ENCODE measurements at regions not wholly inside any gene's neighbourhood (a gene's known extent, or its start where the extent isn't known, plus 50 kb on each side); places are given as distances from the start of the nearest gene placed in this dataset.
A peak's percentile ranks its signal among the peaks of the same experiment; 100 is the strongest.

DNA sequence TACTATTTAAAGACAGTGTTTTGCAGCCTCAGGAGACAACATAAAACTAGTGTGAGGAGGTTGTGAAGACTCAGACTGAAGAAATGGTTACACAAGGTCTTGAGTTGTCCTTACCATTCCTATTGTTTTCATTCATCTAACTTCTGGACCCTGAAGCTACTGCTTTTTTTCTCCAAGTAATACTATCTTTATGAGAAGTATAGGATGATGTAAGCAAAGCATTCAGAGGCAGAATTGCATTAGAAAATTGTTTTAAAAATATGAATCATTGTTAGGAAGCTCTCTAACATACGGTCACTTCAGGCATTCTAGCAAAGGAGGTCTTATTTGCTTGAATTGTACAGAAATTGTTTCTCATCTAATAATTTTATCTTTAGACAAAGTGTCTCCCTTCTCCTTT lies 357.8 kb downstream of the TLL1 start:
- Histone ChIP-seq H3K36me3 (ENCODE audit: control insufficient read depth, insufficient read depth, low read length) (no peaks in the 10 kb centered on the region), H3K27me3 (ENCODE audit: control insufficient read depth, insufficient read depth, low read length) (no peaks in the 10 kb centered on the region), H3K4me3 (ENCODE audit: low read depth, low read length) (no peak overlapping the region)
- FAIRE-seq, result no peak
- TF ChIP-seq, protein P1, sequence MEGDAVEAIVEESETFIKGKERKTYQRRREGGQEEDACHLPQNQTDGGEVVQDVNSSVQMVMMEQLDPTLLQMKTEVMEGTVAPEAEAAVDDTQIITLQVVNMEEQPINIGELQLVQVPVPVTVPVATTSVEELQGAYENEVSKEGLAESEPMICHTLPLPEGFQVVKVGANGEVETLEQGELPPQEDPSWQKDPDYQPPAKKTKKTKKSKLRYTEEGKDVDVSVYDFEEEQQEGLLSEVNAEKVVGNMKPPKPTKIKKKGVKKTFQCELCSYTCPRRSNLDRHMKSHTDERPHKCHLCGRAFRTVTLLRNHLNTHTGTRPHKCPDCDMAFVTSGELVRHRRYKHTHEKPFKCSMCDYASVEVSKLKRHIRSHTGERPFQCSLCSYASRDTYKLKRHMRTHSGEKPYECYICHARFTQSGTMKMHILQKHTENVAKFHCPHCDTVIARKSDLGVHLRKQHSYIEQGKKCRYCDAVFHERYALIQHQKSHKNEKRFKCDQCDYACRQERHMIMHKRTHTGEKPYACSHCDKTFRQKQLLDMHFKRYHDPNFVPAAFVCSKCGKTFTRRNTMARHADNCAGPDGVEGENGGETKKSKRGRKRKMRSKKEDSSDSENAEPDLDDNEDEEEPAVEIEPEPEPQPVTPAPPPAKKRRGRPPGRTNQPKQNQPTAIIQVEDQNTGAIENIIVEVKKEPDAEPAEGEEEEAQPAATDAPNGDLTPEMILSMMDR (IDR thresholded peaks at IDR 0.05; ENCODE audit: insufficient read depth, low read length, severe bottlenecking), result no peak
- DNase-seq (ENCODE audit: low read depth), result no peak

DNA sequence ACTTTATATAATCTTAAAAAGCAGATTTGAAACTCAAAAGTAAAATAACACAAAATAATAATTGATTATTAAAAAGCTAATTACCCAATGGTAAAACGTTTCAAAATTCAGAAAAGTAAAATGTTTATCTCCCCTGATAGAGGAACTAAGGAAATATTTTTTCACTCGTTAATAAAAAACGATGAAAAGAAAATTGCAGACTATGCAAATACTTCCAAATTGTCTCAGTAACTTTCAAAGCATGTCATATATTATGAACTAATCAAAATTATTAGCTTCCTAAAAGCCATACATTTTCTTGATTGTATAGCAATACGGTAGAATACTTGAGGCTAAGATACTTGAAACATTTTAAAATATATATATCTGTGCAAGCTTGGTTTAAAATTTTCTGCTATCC lies 366.3 kb downstream of the TLL1 start:
- DNase-seq (ENCODE audit: low read depth), result no peak
- TF ChIP-seq, protein P1 (IDR thresholded peaks at IDR 0.05; ENCODE audit: insufficient read depth, low read length, severe bottlenecking), result no peak
- no peak for FAIRE-seq
- Histone ChIP-seq H3K36me3 (ENCODE audit: control insufficient read depth, insufficient read depth, low read length) (no peaks in the 10 kb centered on the region), H3K4me3 (ENCODE audit: low read depth, low read length) (no peak overlapping the region), H3K27me3 (ENCODE audit: control insufficient read depth, insufficient read depth, low read length) (no peaks in the 10 kb centered on the region)

DNA sequence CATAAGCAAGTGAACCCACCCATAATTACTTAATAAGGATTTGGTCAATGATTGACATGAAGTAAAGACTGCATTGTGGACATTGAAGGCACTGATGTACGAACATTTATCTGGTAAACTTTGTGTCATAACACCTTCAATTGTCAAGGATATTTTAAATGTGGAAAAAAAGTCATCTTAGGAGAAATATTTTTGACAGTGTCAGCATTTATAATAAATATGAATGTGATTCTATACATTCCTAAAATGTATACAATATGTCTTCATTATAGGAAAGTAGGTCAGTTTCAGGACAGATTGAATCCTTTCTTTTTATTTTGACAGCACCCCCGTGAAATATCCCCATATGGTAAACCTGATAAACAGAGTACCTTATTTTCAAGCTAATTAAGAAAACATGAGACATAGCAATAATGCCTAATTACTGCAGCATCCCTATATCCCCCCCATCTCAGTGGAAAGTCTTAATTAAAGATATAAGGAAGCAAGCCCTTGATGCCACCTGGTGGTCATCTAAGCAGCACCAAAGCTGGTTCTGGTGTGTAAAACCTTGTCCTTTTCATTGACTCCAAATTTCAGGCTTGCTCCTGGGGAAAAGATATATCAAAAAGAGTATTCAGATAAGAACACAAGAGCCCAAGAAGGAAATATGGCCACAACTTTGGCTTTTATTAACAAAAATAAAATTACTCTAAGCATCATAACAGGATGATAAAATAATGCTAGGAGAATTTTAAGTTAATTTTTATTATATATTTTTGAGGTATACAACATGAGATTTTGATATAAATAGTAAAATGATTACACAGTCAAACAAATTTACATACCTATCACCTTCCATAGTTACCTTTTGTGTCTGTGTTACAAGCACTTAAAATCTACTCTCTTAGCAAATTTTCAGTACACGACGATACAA lies 379.7 kb downstream of the TLL1 start:
- DNase-seq (ENCODE audit: low read depth), result peak; percentile 36
- FAIRE-seq, result no peak
- H3K36me3 ChIP-seq (ENCODE audit: control insufficient read depth, insufficient read depth, low read length), result no peaks in the 10 kb centered on the region

DNA sequence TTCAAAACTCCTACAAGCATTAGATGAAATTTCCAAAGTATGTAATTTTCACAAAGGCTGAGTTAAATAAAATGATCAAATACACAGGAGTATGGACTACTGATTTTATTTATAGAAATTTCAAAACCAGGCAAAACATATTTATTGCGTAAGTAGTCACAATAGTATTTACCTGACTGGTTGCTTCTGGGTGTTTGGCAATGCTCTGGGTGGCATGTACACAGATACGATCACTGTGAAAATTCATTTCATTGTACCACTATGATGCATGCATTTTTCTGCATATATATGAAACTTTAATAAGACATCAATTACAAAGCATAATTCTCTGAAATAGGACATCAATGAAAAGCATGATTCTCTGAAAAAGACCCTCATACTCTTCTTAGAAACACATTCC lies 384.2 kb downstream of the TLL1 start:
- TF ChIP-seq, protein P1 (IDR thresholded peaks at IDR 0.05; ENCODE audit: insufficient read depth, low read length, severe bottlenecking), result no peak
- DNase-seq (ENCODE audit: low read depth) (no peak), FAIRE-seq (no peak)
- Histone ChIP-seq H3K4me3 (ENCODE audit: low read depth, low read length) (no peak overlapping the region), H3K27me3 (ENCODE audit: control insufficient read depth, insufficient read depth, low read length) (no peaks in the 10 kb centered on the region), H3K36me3 (ENCODE audit: control insufficient read depth, insufficient read depth, low read length) (no peaks in the 10 kb centered on the region)

More for the DNA sequence above, 379.7 kb downstream of the TLL1 start:
- Histone ChIP-seq H3K4me3 (ENCODE audit: low read depth, low read length) (no peak overlapping the region), H3K27me3 (ENCODE audit: control insufficient read depth, insufficient read depth, low read length) (no peaks in the 10 kb centered on the region)
- TF ChIP-seq, protein P1 (IDR thresholded peaks at IDR 0.05; ENCODE audit: insufficient read depth, low read length, severe bottlenecking), result peak; percentile 52

DNA sequence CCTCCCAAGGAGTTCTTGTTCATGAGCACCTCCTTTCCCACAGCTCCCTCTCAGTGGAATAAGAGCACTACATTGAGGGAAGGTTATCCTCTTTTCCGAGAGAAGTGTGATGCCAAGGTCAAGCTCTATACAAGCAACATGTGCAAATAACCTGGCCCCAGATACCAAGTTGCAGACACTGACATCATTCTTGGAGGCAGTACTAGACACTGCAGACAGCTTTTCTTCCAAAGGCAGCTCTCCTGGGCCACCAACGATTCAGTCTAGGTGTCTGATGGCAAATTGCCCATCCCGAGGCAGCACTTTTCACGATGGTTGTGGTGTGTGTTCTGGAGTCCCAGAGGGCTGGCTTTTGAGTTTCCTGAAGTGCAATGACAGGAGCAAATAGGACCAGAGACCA lies 384.9 kb downstream of the TLL1 start:
- no peak for DNase-seq (ENCODE audit: low read depth)
- Histone ChIP-seq H3K36me3 (ENCODE audit: control insufficient read depth, insufficient read depth, low read length) (no peaks in the 10 kb centered on the region), H3K27me3 (ENCODE audit: control insufficient read depth, insufficient read depth, low read length) (no peaks in the 10 kb centered on the region), H3K4me3 (ENCODE audit: low read depth, low read length) (no peak overlapping the region)
- FAIRE-seq, result peak; percentile 86
- TF ChIP-seq, protein P1 (IDR thresholded peaks at IDR 0.05; ENCODE audit: insufficient read depth, low read length, severe bottlenecking), result no peak
